Epithelial cell of proximal tubule (primary cell): ENCODE measurements at regions not wholly inside any gene's neighbourhood (a gene's known extent, or its start where the extent isn't known, plus 50 kb on each side); places are given as distances from the start of the nearest gene placed in this dataset.

ENCODE experiments used
- DNase-seq: peaks from one replicate; pipeline ENCODE4 v3.0.0-alpha.2; 2011; ENCODE audit warnings: low read depth
- H3K4me3 ChIP-seq: 2 replicates; pipeline ENCODE4 v1.5.1; 2011; ENCODE audit warnings: low read depth, mild to moderate bottlenecking, low read length
- TF ChIP-seq, protein P1 (sequence below): conservative IDR thresholded peaks from 2 replicates; pipeline ENCODE4 v1.5.1; 2012; ENCODE audit warnings: low read depth, mild to moderate bottlenecking, low read length

DNA sequence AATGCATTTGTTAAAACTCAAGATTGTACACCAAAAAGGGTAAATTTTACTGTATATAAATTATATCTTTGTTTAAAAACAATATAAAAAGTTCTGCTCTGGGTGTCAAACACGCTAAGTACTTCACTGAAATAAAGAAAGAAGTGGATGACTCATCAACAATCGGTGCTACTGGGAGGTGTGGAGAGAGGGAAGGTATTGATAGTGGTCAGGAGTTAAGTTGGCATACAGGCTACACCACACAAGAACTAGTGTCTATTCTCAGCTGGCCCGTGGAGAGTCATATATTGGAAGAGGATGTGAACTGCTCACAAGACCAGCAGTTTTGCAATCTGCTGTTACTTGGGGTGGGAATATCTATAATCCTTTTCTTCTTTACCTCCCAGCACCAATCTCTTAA lies 145.7 kb upstream of the TRPC7 start:
- TF ChIP-seq, protein P1, sequence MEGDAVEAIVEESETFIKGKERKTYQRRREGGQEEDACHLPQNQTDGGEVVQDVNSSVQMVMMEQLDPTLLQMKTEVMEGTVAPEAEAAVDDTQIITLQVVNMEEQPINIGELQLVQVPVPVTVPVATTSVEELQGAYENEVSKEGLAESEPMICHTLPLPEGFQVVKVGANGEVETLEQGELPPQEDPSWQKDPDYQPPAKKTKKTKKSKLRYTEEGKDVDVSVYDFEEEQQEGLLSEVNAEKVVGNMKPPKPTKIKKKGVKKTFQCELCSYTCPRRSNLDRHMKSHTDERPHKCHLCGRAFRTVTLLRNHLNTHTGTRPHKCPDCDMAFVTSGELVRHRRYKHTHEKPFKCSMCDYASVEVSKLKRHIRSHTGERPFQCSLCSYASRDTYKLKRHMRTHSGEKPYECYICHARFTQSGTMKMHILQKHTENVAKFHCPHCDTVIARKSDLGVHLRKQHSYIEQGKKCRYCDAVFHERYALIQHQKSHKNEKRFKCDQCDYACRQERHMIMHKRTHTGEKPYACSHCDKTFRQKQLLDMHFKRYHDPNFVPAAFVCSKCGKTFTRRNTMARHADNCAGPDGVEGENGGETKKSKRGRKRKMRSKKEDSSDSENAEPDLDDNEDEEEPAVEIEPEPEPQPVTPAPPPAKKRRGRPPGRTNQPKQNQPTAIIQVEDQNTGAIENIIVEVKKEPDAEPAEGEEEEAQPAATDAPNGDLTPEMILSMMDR: no peak
- H3K4me3 ChIP-seq: no peak overlapping the region
- no peak for DNase-seq

DNA sequence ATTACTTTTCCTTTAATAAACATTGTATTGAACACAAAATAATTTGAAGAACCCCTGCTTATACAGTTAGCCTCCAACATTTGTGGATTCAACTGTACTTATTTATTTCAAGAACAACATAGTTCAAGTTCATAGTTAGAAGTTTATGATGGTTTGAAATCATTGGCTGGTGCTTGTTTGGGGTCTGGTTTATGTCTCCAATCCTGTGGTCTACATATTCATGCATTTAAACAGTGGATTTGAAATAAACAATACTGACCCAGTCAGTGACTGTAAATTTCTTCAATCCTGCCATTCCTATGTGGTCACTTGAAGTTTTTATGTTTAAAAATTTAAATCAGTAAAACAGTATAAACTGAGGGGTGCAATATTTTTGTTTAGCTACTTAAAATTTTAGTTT lies 145.1 kb upstream of the TRPC7 start:
- TF ChIP-seq, protein P1: no peak
- no peak overlapping the region for H3K4me3 ChIP-seq
- no peak for DNase-seq

DNA sequence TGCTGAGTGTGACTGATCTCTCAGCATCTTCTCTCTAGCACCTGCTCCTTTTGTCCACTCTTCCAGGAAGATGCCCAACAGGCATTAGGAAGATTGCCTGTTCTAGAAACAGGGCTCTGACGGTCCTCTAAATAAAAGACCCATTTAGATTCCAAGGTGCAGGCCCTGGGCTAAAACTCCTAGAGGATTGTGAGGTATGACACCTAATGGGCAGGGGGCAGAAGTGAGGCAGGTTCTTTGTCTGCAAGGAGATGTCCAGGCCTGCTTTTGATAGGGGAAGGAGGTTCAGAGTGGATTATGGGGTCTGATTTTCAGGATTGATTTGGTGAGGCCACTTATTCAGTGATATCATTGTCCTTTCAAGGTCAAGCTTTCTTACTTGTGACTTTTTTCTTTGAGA lies 140.8 kb upstream of the TRPC7 start:
- no peak for DNase-seq

DNA sequence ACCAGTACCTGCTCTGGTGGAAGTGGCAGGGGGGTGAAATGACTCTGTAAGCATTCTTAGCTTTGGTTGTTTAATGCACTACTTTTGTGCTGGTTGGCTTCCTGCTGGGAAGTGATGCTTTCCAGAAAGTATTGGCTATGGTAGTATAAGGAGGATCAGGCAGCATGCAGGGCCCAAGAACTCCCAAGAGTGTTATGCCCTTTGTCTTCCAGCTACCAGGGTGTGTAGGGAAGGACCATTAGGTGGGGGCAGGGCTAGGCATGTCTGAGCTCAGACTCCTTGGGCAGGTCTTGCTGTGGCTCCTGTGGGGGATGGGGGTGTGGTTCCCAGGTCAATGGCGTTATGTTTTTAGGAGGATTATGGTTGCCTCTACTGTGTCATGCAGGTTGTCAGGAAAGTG lies 135.8 kb upstream of the TRPC7 start:
- TF ChIP-seq, protein P1: no peak

More for the DNA sequence above, 140.8 kb upstream of the TRPC7 start:
- H3K4me3 ChIP-seq: no peak overlapping the region
- TF ChIP-seq, protein P1: no peak

DNA sequence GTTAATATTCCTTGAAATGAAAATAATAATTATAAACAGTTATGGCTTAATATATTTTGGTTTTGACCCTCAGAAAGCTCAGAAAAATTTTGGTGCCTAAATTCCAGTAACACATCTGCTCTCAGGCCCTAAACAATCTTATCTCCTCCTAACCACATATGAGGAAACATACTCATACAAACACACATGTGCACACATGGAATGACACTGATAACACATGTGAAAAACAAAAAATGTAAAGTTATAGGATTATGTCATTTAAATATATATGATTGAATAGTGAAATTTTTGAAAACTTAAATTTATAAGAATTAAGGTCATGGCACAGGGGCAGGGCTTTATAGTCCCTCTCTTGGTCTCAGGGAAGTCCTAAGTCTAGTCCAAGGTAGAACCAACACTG lies 127.2 kb upstream of the TRPC7 start:
- TF ChIP-seq, protein P1: no peak
- H3K4me3 ChIP-seq: no peak overlapping the region
- no peak for DNase-seq

More for the DNA sequence above, 135.8 kb upstream of the TRPC7 start:
- H3K4me3 ChIP-seq: no peak overlapping the region
- DNase-seq: no peak

DNA sequence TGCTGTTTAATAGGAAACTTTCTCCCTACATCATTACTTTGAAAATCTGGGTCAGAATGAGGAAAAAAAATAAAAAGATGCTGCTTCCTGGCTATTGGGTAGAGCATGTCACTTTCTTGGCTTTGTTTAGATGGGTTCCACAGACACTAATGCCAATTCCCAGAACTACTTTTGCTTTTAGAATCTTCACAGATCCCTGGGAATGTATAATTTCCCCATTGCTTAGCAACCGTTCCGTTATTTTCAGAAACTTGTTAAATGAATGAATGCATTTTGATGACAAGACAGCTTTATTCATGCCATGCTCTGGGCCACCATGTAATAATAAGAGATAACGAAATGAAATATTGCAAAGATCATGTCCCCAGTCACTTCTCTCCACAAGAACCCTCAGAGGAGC lies 126.5 kb upstream of the TRPC7 start:
- H3K4me3 ChIP-seq: no peak overlapping the region
- DNase-seq: no peak
- TF ChIP-seq, protein P1: no peak

DNA sequence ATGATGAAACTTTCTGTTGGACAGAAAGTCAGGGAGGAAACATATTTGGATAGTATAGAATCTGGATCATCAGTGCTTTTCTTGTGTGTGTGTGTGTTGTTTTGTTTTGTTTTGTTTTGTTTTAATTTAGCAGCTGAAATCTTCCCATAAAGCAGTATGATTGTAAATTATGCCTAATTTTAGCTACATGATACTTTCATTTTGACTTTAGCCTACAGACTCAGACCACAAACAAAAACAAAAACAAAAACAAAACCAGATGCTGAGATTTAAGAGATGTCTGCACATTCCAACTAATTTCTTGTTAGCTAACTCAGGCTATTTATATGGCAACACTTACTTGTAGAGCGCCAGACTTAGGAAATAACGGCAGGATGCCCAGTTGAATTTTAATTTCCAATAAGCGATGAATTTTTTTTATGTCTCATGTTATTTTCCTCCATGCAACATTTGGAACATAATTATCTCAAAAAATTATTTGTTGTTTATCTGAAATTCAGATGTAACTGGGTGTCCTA lies 119.5 kb upstream of the TRPC7 start:
- no peak overlapping the region for H3K4me3 ChIP-seq
- TF ChIP-seq, protein P1: no peak
- DNase-seq: no peak
